Loucy (cell line): ENCODE measurements at regions not wholly inside any gene's neighbourhood (a gene's known extent, or its start where the extent isn't known, plus 50 kb on each side); places are given as distances from the start of the nearest gene placed in this dataset.

Source experiments
- H2AFZ ChIP-seq: fragments of 200-600 bp; sonication (generic); 2 replicates; pipeline ENCODE4 v1.6.0; 2016; ENCODE audit warnings: antibody characterized with exemption, mild to moderate bottlenecking, low read length, moderate library complexity
- H3F3A ChIP-seq: fragments of 200-600 bp; 2 replicates; pipeline ENCODE4 v1.6.0; 2016; ENCODE audit warnings: antibody characterized with exemption, low read depth, mild to moderate bottlenecking
- H3K27me3 ChIP-seq: fragments of 200-600 bp; sonication (generic); 2 replicates; pipeline ENCODE4 v1.6.1; 2014; ENCODE audit warnings: low read length, mild to moderate bottlenecking; ENCODE audit not compliant: insufficient read depth, poor library complexity, severe bottlenecking
- H3K36me3 ChIP-seq: fragments of 200-600 bp; sonication (generic); 2 replicates; pipeline ENCODE4 v1.6.1; 2016; ENCODE audit warnings: low read length; ENCODE audit not compliant: insufficient read depth
- H3K4me1 ChIP-seq: fragments of 200-600 bp; sonication (generic); 2 replicates; pipeline ENCODE4 v1.5.1; 2014; ENCODE audit warnings: low read length, mild to moderate bottlenecking; ENCODE audit not compliant: insufficient read depth, poor library complexity, severe bottlenecking
- H3K4me2 ChIP-seq: fragments of 200-600 bp; sonication (generic); 2 replicates; pipeline ENCODE4 v1.6.0; 2014; ENCODE audit warnings: antibody characterized with exemption, low read length, low read depth, mild to moderate bottlenecking; ENCODE audit not compliant: poor library complexity, severe bottlenecking
- H3K4me3 ChIP-seq: fragments of 200-600 bp; sonication (generic); 2 replicates; pipeline ENCODE4 v1.5.1; 2014; ENCODE audit warnings: low read length, mild to moderate bottlenecking, mixed read lengths; ENCODE audit not compliant: poor library complexity, severe bottlenecking
- H3K79me2 ChIP-seq: fragments of 200-600 bp; sonication (generic); 2 replicates; pipeline ENCODE4 v1.6.1; 2014; ENCODE audit warnings: low read length; ENCODE audit not compliant: insufficient read depth
- H3K9ac ChIP-seq: fragments of 200-600 bp; sonication (generic); 2 replicates; pipeline ENCODE4 v1.6.0; 2014; ENCODE audit warnings: mild to moderate bottlenecking, low read depth, low read length, moderate library complexity; ENCODE audit not compliant: poor library complexity, severe bottlenecking
- H3K9me2 ChIP-seq: fragments of 200-600 bp; sonication (generic); replicated peaks from 2 replicates; pipeline ENCODE4 v1.6.1; 2016; ENCODE audit warnings: low read depth, low read length, mixed read lengths
- H3K9me3 ChIP-seq: fragments of 200-600 bp; sonication (generic); 2 replicates; pipeline ENCODE4 v1.6.1; 2014; ENCODE audit warnings: mild to moderate bottlenecking, antibody characterized with exemption, low read length, low read depth; ENCODE audit not compliant: insufficient read depth
- H4K20me1 ChIP-seq: fragments of 200-600 bp; sonication (generic); 2 replicates; pipeline ENCODE4 v1.6.0; 2014; ENCODE audit warnings: antibody characterized with exemption, low read length, mild to moderate bottlenecking; ENCODE audit not compliant: insufficient read depth, poor library complexity, severe bottlenecking
- CTCF ChIP-seq: fragments of 200-600 bp; sonication (generic); conservative IDR thresholded peaks from 2 replicates; pipeline ENCODE4 v1.5.1; 2014; ENCODE audit warnings: mild to moderate bottlenecking, antibody characterized with exemption, low read length
- EZH2phosphoT487 ChIP-seq: fragments of 200-600 bp; IDR thresholded peaks from 2 replicates; pipeline ENCODE4 v1.6.1; 2018; ENCODE audit warnings: antibody characterized with exemption, mild to moderate bottlenecking, moderate library complexity, borderline replicate concordance

DNA sequence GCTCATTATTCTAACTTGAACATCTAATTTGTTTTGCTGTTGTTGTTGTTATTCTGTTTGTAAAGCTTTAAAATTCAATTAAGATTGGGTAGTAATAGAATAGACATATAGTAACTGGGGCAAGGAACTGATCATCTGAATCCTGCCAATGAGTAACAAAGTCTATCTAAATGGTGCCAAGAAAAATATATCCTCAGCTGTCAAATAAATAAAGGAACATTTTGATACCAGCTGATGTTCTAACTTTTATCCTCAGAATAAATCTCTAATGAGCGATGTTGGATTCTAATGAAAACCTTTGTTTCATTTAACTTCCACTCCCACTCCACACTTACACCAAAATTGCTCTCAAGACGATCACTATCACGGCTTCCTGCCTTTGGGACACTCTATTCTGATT is 210.9 kb downstream of the TINAG start:
- Histone ChIP-seq H3K9ac (no peak overlapping the region), H3K4me3 (no peak overlapping the region), H3K27me3 (no peaks in the 10 kb centered on the region), H3F3A (no peaks in the 10 kb centered on the region), H3K36me3 (no peaks in the 10 kb centered on the region), H4K20me1 (no peaks in the 10 kb centered on the region), H3K9me2 (no peaks in the 10 kb centered on the region), H3K4me1 (no peaks in the 10 kb centered on the region), H3K9me3 (no peaks in the 10 kb centered on the region), H3K79me2 (no peaks in the 10 kb centered on the region), H3K4me2 (no peak overlapping the region), H2AFZ (no peak overlapping the region)
- TF ChIP-seq EZH2phosphoT487 (no peak), CTCF (no peak)

DNA sequence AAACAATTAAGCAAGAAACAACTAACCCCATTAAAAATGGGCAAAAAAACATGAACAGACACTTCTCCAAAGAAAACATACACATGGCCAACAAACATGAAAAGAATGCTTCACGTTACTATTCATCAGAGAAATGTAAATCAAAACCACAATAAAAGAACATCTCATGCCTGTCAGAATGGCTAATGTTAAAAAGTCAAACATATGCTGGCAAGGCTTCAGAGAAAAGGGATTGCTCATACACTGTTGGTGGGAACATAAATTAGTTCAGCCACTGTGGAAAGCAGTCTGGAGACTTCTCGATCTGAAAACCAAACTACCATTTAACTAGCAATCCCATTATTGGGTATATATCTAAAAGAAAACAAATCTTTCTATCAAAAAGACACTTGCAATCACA is 217.5 kb downstream of the TINAG start:
- Histone ChIP-seq H3K4me1 (no peaks in the 10 kb centered on the region), H3K4me3 (no peak overlapping the region), H3K27me3 (no peaks in the 10 kb centered on the region), H3K9me2 (no peaks in the 10 kb centered on the region), H3K79me2 (no peaks in the 10 kb centered on the region), H3K9me3 (no peaks in the 10 kb centered on the region), H2AFZ (no peak overlapping the region), H3K9ac (no peak overlapping the region), H3K4me2 (no peak overlapping the region), H3K36me3 (no peaks in the 10 kb centered on the region), H3F3A (no peaks in the 10 kb centered on the region), H4K20me1 (no peaks in the 10 kb centered on the region)
- TF ChIP-seq EZH2phosphoT487 (no peak), CTCF (no peak)

- H3K4me2 ChIP-seq: no peak overlapping the region
- H2AFZ ChIP-seq: no peak overlapping the region
- H3K4me1 ChIP-seq: no peaks in the 10 kb centered on the region
- TF ChIP-seq CTCF (no peak), EZH2phosphoT487 (no peak)
- H3K9me3 ChIP-seq: no peaks in the 10 kb centered on the region
- H3K9ac ChIP-seq: no peak overlapping the region
- no peaks in the 10 kb centered on the region for H3F3A ChIP-seq
- no peaks in the 10 kb centered on the region for H3K27me3 ChIP-seq
- H3K79me2 ChIP-seq: no peaks in the 10 kb centered on the region
- no peak overlapping the region for H3K4me3 ChIP-seq
- no peaks in the 10 kb centered on the region for H4K20me1 ChIP-seq
- H3K9me2 ChIP-seq: no peaks in the 10 kb centered on the region
- H3K36me3 ChIP-seq: no peaks in the 10 kb centered on the region
Observed at GRCh38 chr6:54533567-54533966, 225.3 kb downstream of the TINAG start.
